ENCODE measurements at regions not wholly inside any gene's neighbourhood (a gene's known extent, or its start where the extent isn't known, plus 50 kb on each side); places are given as distances from the start of the nearest gene placed in this dataset.
A peak's percentile ranks its signal among the peaks of the same experiment; 100 is the strongest.

DNA sequence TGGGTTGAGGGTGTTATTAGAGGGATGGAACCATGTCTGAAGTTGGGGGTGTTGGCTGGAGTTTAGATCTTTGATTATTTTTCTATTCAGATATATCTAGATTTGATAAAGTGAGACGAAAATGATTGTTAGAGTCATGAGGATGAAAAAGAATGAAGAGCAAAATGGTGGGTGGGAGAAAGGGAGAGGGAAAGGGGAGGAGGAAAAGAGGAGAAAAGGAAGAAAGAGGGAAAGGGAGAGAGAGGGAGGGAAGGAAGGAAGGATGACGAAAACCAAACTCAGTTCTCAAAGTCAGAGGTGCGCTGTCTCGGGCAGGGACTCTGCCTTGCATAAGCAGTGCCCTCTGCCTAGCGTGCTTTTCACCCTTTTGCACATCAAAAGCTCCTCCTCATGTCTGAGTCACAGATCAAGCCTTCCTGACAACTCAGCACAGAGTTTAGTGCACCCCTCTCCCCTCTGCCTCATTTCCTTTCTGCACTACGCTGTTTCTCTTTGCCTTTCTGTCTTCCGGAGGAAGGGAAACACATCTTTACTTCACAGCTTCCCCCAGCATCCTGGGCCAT, 225.8 kb upstream of the PROX1 start:
- 56 to 84% (median 65%) methylated on average over 7 of the region's 7 CpGs for WGBS, 3 donors
- Histone ChIP-seq H3K4me3 (ENCODE audit: low read depth in 1 of 3, low read length in 3 of 3) (no peak overlapping the region), H3K27ac (ENCODE audit: low read depth in 1 of 3, low read length in 2 of 3) (no peak overlapping the region), H3K36me3 (ENCODE audit: control insufficient read depth in 3 of 3, insufficient read depth in 2 of 3, low read depth in 1 of 3, low read length in 3 of 3) (no peaks in the 10 kb centered on the region), H3K4me1 (ENCODE audit: control insufficient read depth in 3 of 3, insufficient read depth in 2 of 3, low read depth in 1 of 3, low read length in 2 of 3) (peaks cover 0 to 5% (median 0%) of the 10 kb centered on the region in 3 donors), H3K9me3 (ENCODE audit: control insufficient read depth in 2 of 2, insufficient read depth in 1 of 2, low read depth in 1 of 2, low read length in 1 of 2) (no peaks in the 10 kb centered on the region), H3K27me3 (ENCODE audit: control insufficient read depth in 3 of 3, insufficient read depth in 3 of 3, low read length in 3 of 3) (no peaks in the 10 kb centered on the region)
- DNase-seq = no peak
- FAIRE-seq = no peak

DNA sequence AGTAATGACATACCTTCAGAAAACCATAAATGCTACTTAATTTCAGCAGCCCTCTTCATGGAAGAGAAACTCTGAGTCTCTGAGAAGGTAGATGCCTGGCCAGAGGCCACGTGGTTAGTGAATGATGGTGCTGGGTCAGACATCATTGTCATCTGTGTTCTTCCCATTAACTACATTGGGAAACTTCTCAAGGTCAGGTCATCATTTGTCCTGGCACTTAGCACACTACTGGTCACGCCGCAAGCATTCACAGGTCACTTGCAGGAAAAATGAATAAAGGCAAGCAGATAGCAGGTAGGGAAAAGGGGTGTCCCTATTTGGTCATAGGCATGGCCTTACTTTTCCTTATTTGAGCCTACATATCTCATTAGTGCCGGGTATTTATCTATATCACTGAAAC, 220.1 kb upstream of the PROX1 start:
- H3K4me3 ChIP-seq (ENCODE audit: low read depth in 1 of 3, low read length in 3 of 3) = no peak overlapping the region
- DNase-seq = no peak
- no peaks in the 10 kb centered on the region for H3K36me3 ChIP-seq (ENCODE audit: control insufficient read depth in 3 of 3, insufficient read depth in 2 of 3, low read depth in 1 of 3, low read length in 3 of 3)
- H3K9me3 ChIP-seq (ENCODE audit: control insufficient read depth in 2 of 2, insufficient read depth in 1 of 2, low read depth in 1 of 2, low read length in 1 of 2) = no peaks in the 10 kb centered on the region
- H3K4me1 ChIP-seq (ENCODE audit: control insufficient read depth in 3 of 3, insufficient read depth in 2 of 3, low read depth in 1 of 3, low read length in 2 of 3) = no peaks in the 10 kb centered on the region
- 89 to 90% (median 90%) methylated on average over 4 of the region's 4 CpGs for WGBS, 3 donors
- H3K27me3 ChIP-seq (ENCODE audit: control insufficient read depth in 3 of 3, insufficient read depth in 3 of 3, low read length in 3 of 3) = no peaks in the 10 kb centered on the region
- no peak for FAIRE-seq
- no peak overlapping the region for H3K27ac ChIP-seq (ENCODE audit: low read depth in 1 of 3, low read length in 2 of 3)

DNA sequence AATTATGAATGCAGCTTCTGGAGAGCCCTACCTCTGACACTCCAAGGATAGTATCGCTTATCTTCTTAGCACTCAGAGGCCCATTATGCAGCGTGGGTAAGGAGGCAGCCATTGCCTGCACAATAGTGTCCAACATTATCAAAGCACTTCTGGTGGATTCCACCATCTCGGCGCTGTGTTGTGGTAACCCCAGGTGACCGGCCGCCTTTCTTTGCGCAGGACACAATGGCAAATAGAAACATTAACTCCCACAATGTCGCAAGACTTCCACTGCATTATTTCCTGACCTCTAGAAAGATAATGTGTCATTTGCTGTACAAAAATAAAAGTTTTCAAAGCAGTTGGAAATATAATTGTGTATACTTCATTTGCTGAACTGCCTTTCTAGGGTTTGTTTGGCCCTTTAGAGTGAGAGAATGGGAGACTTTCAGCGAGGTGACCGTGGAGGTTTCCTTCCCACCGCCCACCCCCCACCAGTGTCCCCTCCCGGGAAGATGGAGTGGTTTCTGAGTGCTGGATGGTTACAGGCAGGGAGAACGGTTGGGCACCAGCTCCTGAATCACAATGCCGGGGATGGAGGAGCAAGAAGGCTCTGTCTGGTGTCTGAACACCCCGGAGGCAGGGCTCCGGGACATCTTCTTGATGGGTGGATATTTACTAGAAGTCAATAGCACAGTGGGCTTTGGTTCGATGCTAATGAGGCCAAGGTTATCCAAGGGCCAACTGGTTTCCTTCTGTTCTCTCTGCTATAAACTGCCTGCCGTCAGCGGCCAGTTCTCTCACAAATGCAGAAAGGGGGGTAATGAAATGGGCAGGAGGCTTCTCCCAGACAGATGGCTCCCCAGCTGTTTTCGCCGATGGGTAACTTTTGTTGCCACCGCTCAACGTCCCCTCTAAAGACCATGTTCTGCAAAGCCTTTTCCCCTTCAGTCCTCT, 215.4 kb upstream of the PROX1 start:
- Histone ChIP-seq H3K9me3 (ENCODE audit: control insufficient read depth in 2 of 2, insufficient read depth in 1 of 2, low read depth in 1 of 2, low read length in 1 of 2) (no peaks in the 10 kb centered on the region), H3K4me1 (ENCODE audit: control insufficient read depth in 3 of 3, insufficient read depth in 2 of 3, low read depth in 1 of 3, low read length in 2 of 3) (no peaks in the 10 kb centered on the region), H3K36me3 (ENCODE audit: control insufficient read depth in 3 of 3, insufficient read depth in 2 of 3, low read depth in 1 of 3, low read length in 3 of 3) (no peaks in the 10 kb centered on the region), H3K4me3 (ENCODE audit: low read depth in 1 of 3, low read length in 3 of 3) (no peak overlapping the region), H3K27ac (ENCODE audit: low read depth in 1 of 3, low read length in 2 of 3) (no peak overlapping the region), H3K27me3 (ENCODE audit: control insufficient read depth in 3 of 3, insufficient read depth in 3 of 3, low read length in 3 of 3) (no peaks in the 10 kb centered on the region)
- FAIRE-seq = no peak
- DNase-seq = no peak
- WGBS, 3 donors = 77 to 88% (median 86%) methylated on average over 23 of the region's 23 CpGs

DNA sequence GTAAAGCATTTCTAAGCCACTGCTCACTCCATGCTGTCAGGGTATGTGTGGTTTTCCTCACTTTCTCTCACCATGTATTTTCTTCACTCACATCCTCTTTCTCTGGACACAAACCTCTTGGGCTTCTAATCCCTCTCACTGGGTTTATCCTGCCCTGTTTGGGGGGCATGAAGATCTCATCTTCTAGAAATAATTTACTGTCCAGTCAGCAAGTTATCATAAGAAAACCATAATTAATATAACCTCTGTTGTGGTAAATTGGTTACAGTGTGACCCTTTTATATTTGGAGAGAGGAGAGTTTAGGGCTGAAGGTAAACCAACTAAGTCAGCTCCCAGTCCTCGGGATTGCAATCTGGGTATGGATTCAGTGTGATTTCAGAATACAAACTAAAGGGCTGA, 213.8 kb upstream of the PROX1 start:
- DNase-seq (no peak), FAIRE-seq (no peak)
- H3K4me3 ChIP-seq (ENCODE audit: low read depth in 1 of 3, low read length in 3 of 3) = no peak overlapping the region
- WGBS, 3 donors = 84 to 85% (median 84%) methylated on average over 1 of the region's 1 CpG
- H3K9me3 ChIP-seq (ENCODE audit: control insufficient read depth in 2 of 2, insufficient read depth in 1 of 2, low read depth in 1 of 2, low read length in 1 of 2) = no peaks in the 10 kb centered on the region
- no peaks in the 10 kb centered on the region for H3K27me3 ChIP-seq (ENCODE audit: control insufficient read depth in 3 of 3, insufficient read depth in 3 of 3, low read length in 3 of 3)
- no peaks in the 10 kb centered on the region for H3K4me1 ChIP-seq (ENCODE audit: control insufficient read depth in 3 of 3, insufficient read depth in 2 of 3, low read depth in 1 of 3, low read length in 2 of 3)
- H3K36me3 ChIP-seq (ENCODE audit: control insufficient read depth in 3 of 3, insufficient read depth in 2 of 3, low read depth in 1 of 3, low read length in 3 of 3) = no peaks in the 10 kb centered on the region
- H3K27ac ChIP-seq (ENCODE audit: low read depth in 1 of 3, low read length in 2 of 3) = no peak overlapping the region

DNA sequence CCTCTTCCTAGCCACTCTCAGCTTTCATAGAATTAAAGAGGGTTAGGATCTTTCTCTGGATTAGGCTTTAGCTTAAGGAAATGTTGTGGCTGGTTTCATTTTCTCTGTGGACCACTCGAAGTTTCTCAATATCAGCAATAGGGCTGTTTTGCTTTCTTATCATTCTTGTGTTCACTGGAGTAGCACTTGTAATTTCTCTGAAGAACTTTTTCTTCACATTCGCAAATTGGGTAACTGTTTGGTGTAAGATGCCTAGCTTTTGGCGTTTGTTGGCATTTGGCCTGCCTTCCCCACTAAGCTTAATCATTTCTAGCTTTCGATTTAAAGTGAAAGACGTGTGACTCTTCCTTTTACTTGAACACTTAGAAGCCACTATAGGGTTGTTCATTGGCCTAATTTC, 210.8 kb upstream of the PROX1 start:
- no peaks in the 10 kb centered on the region for H3K9me3 ChIP-seq (ENCODE audit: control insufficient read depth in 2 of 2, insufficient read depth in 1 of 2, low read depth in 1 of 2, low read length in 1 of 2)
- 81 to 87% (median 82%) methylated on average over 5 of the region's 5 CpGs for WGBS, 3 donors
- no peak overlapping the region for H3K27ac ChIP-seq (ENCODE audit: low read depth in 1 of 3, low read length in 2 of 3)
- H3K4me3 ChIP-seq (ENCODE audit: low read depth in 1 of 3, low read length in 3 of 3) = no peak overlapping the region
- no peak for FAIRE-seq
- no peaks in the 10 kb centered on the region for H3K27me3 ChIP-seq (ENCODE audit: control insufficient read depth in 3 of 3, insufficient read depth in 3 of 3, low read length in 3 of 3)
- no peaks in the 10 kb centered on the region for H3K36me3 ChIP-seq (ENCODE audit: control insufficient read depth in 3 of 3, insufficient read depth in 2 of 3, low read depth in 1 of 3, low read length in 3 of 3)
- H3K4me1 ChIP-seq (ENCODE audit: control insufficient read depth in 3 of 3, insufficient read depth in 2 of 3, low read depth in 1 of 3, low read length in 2 of 3) = no peaks in the 10 kb centered on the region
- DNase-seq = no peak

DNA sequence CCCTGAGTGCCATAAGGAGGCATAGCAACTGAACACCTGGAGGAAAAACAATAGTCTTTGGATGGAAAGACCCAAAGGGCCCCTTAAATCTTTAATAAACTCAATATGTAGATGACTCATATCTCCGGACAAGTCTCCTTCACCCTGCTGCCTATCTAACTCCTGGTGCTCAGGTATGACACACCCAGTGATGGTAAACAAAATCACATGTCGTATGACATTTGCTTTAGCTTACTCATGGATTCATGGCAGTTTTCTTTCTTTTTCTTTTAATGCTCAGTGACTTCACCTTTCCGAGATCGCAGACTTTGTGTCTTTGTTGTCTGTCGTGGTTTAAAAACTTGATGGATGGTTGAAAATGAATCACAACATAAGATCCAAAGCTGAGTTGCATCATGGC, 208.5 kb upstream of the PROX1 start:
- H3K4me1 ChIP-seq (ENCODE audit: control insufficient read depth in 3 of 3, insufficient read depth in 2 of 3, low read depth in 1 of 3, low read length in 2 of 3) = no peaks in the 10 kb centered on the region
- WGBS, 3 donors = 26 to 68% (median 47%) methylated on average over 5 of the region's 5 CpGs
- H3K4me3 ChIP-seq (ENCODE audit: low read depth in 1 of 3, low read length in 3 of 3) = no peak overlapping the region
- DNase-seq = peak; percentile 39 to 55
- H3K27ac ChIP-seq (ENCODE audit: low read depth in 1 of 3, low read length in 2 of 3) = no peak overlapping the region
- no peaks in the 10 kb centered on the region for H3K9me3 ChIP-seq (ENCODE audit: control insufficient read depth in 2 of 2, insufficient read depth in 1 of 2, low read depth in 1 of 2, low read length in 1 of 2)
- FAIRE-seq = no peak
- no peaks in the 10 kb centered on the region for H3K36me3 ChIP-seq (ENCODE audit: control insufficient read depth in 3 of 3, insufficient read depth in 2 of 3, low read depth in 1 of 3, low read length in 3 of 3)
- H3K27me3 ChIP-seq (ENCODE audit: control insufficient read depth in 3 of 3, insufficient read depth in 3 of 3, low read length in 3 of 3) = no peaks in the 10 kb centered on the region

DNA sequence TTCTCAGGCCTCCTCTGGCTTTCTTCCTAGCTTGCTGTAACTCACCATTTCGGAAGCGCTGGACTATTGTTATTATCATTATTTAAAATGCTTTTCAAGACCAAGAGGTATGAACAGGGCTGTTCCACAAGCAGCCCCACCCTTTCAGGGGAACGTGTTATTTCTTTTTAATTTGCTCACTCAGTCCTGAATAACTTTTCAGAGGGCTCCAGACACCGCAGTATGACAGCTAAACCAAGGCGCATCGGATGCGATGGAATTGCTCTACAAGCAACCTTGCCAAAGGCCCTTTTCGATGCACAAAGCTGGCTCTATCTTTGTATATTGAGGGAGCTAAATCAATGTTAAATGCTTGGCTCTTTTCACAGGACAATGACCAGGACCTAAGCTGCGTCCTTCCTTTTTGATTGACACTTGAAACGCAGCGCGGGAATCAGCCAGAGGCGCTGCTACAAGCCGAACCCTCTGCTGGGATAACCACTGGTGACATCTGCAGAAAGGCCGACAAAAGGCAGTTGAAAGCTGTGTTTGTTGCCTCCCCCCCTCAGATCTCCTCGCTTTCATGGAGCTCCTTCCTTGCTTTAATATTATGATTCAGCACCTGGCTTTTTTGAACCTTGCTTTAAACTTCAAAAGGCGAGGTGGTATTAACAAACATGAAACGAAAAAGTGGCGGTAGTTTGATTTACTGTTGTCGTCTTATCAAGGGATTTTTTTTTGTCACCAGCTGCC, 204.7 kb upstream of the PROX1 start:
- DNase-seq (no peak), FAIRE-seq (no peak)
- Histone ChIP-seq H3K27ac (ENCODE audit: low read depth in 1 of 3, low read length in 2 of 3) (no peak overlapping the region), H3K36me3 (ENCODE audit: control insufficient read depth in 3 of 3, insufficient read depth in 2 of 3, low read depth in 1 of 3, low read length in 3 of 3) (no peaks in the 10 kb centered on the region), H3K27me3 (ENCODE audit: control insufficient read depth in 3 of 3, insufficient read depth in 3 of 3, low read length in 3 of 3) (no peaks in the 10 kb centered on the region), H3K4me3 (ENCODE audit: low read depth in 1 of 3, low read length in 3 of 3) (no peak overlapping the region), H3K9me3 (ENCODE audit: control insufficient read depth in 2 of 2, insufficient read depth in 1 of 2, low read depth in 1 of 2, low read length in 1 of 2) (no peaks in the 10 kb centered on the region), H3K4me1 (ENCODE audit: control insufficient read depth in 3 of 3, insufficient read depth in 2 of 3, low read depth in 1 of 3, low read length in 2 of 3) (no peaks in the 10 kb centered on the region)
- WGBS, 3 donors = 70 to 76% (median 71%) methylated on average over 20 of the region's 20 CpGs

DNA sequence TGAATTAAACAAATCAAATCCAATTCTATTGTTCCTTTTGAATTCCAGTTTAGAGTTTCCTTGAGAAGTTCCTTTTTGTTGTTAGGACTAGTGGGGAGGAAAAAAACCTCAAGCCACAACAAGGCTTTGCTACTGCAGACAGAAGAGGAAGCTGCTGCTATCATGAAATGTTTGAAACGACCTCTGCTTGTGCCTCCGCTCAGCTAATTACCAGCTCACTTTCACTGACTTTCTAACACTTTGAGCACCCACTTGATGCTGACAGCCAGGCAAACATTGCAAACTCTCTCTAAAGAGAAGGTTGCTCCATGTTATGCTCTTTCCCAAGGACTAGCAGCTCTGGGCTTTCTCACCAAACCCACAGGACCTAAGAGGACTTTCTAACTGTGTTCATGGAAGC, 203.9 kb upstream of the PROX1 start:
- no peak for FAIRE-seq
- Histone ChIP-seq H3K4me3 (ENCODE audit: low read depth in 1 of 3, low read length in 3 of 3) (no peak overlapping the region), H3K9me3 (ENCODE audit: control insufficient read depth in 2 of 2, insufficient read depth in 1 of 2, low read depth in 1 of 2, low read length in 1 of 2) (no peaks in the 10 kb centered on the region), H3K27me3 (ENCODE audit: control insufficient read depth in 3 of 3, insufficient read depth in 3 of 3, low read length in 3 of 3) (peaks cover 0 to 2% (median 0%) of the 10 kb centered on the region in 3 donors), H3K36me3 (ENCODE audit: control insufficient read depth in 3 of 3, insufficient read depth in 2 of 3, low read depth in 1 of 3, low read length in 3 of 3) (no peaks in the 10 kb centered on the region), H3K27ac (ENCODE audit: low read depth in 1 of 3, low read length in 2 of 3) (no peak overlapping the region), H3K4me1 (ENCODE audit: control insufficient read depth in 3 of 3, insufficient read depth in 2 of 3, low read depth in 1 of 3, low read length in 2 of 3) (no peaks in the 10 kb centered on the region)
- DNase-seq = no peak
- 28 to 69% (median 64%) methylated on average over 2 of the region's 2 CpGs for WGBS, 3 donors

All from small intestine (tissue), 7 donors.